DMS 273 treated with DMSO at 0.1 percent for 48 hours (cell line): ENCODE measurements at regions not wholly inside any gene's neighbourhood (a gene's known extent, or its start where the extent isn't known, plus 50 kb on each side); places are given as distances from the start of the nearest gene placed in this dataset.
A peak's percentile ranks its signal among the peaks of the same experiment; 100 is the strongest.

Experiments
- DNase-seq: peaks from one replicate; lab custom pipeline; 2025; lab: John Stamatoyannopoulos, UW

DNA sequence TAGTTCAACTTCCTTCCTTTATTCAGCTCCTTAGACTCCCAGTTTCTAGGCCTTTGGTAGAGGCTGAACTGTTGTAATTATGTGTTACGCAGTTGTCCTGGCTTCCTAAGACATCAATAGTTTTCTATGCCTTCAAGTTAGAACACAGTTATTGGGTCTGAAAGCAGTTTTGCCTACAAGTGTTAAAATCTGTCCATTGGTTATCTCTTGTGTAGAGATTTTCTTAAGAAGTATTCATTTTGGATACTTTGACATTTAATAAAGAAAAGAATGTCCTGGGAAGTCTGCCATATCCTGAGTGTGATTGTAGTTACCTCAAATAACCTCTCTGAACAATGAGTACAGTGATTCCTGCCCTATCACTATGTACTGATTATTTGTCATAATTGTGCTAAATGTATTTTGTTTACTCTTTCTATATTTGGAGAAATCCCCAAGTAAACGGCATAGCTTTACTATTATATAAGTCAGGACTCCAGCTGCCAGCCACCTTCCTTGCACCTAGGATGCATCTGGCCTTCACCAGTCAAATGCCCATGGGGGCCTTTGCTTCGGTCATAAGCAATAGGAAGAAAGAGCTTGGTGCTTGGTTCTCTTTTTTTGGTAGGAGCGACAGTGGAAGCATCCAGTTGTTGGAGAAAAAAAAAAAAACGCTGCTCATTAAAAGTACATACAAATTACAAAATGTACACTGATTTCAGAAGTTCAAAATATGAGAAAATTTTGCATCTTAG is 449.5 kb upstream of the PKDCC start:
- DNase-seq = no peak

DNA sequence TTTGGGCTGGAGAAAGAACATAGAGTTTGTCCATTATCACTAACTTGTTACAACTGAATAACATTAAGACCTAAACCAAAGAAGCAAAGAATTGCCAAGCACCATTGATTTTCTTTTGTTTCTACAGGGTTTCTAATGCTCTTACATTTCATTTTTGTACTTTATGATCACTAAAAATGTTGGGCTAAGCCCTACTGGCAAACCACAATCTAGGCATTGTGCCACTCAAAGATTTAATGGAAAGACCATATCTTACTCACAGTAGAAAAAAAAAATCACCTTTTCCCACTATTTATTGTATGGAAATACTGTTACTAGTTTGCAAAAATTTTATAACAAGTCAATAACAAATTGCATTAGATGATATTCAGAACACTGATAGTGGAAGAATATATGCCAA is 447.4 kb upstream of the PKDCC start:
- DNase-seq = no peak

DNA sequence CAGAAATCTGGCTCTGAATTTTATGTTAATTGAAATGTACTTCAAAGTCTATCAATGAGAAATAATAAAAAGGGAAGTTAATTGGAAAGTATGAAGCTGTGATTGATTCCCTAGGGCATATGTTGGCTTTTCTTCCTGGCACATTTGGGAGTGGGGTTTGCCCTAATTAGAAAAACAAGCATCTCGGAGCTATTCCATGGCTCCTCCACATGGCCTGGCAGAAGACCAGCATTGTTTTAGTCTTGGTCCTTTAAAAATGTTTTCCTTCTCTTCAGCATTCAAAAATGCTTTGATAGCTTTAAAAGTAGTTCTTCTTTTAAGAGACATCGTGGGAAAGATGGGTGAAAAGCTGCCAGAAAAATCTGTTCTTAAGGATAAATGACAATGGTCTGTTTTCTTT is 445.5 kb upstream of the PKDCC start:
- no peak for DNase-seq

DNA sequence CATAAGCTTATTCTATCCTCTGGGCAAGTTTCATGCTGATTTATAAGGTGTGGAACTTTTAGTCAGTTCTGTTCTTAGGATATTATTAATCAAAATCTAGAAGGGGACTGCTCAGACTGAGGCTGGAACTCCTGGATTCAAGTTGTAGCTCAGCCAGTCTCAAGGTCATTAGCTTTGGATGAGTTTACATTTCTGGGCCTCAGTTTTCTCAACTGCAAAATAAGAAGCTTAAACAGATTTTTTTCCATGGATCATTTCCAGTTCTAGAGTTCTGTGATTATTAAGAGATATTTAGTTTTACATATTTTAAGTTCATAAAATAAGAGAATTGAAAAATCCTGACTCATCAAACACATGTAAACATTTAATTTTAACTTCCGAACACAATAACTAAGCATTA is 442.5 kb upstream of the PKDCC start:
- DNase-seq = no peak

DNA sequence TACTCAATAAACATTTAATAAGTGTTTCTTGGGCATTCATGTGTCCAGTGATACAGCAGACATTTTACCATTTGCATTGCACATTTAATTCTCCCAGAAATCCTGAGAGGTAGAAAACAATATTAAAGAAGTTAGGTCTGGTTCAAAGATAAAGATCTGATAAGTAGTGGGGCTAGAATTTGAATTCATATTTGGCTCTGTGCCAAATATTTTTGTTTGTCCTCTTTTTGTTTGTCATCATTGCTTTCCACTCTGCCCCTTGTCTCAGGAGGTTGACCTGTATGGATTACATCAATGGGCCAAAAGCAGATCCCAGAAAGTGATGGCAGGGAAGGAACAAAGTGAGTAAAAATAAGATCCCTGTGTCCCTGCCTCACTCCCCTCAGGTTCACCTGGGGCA is 441.9 kb upstream of the PKDCC start:
- DNase-seq = no peak

DNA sequence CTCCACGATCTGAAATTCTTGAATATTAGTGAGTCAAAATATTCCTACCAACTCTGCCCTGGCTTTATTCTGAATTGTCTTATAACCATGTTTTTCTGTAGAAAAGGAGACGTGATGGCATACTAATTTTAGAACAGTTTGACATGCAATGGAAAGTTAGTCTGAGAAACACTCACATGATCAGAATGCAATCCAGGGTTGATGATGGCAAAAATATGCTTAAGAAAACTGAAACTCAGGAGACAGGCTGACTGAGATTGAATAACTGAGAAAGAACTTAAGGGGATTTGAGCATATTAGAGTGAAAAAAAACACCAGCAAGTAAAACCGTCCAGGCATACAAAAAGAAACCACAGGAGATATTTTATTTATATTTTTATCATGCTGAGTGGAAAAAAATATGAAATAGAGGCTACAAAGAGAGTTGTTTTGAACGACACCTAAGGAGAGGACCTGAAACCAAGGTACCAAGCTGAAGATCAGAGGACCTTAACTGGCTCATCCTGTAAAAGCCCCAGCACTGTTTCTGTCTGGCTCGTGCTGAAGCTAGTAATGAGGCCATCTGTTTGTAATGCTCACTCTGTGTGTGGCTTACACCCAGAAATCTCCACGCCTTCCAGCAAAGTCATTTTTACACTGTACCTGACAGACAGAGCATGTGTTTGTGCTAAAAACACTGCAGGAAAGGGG is 437.2 kb upstream of the PKDCC start:
- DNase-seq = no peak

DNA sequence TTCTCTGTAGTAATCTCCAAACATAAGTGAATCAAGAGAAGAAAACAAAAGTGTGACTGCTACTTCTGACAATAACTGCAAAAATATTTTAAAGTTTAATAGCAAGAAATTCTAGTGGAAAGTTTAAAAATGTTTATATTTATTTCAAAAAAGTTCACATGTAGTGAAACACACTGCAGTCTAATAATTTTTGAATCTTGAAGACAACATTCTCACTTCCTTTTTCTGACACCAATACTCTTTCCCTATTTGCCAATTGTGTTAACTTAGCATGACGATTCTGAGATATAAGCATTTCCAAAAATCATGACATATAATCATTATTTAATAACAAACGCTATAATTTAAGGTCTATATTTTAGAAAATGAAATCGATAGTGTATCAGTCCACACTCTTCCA is 429.1 kb upstream of the PKDCC start:
- no peak for DNase-seq

DNA sequence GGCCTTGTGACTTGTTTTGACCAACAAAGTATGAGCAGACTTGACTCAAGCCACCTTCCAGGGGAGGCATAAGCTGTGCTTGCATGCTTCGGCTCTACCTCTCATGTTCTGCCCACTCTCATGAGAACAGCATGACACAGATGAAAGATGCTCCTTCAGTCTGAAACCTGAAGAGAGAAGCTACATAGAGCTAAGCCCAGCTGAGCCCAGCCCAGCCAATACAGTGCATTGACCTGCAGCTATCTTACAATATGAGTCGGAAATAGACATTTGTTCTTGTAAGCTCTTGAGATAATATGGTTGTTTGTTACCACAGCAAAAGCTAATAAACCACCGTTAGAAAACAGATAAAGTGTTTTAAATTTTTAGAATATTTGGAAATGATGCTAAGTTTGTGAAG is 426.7 kb upstream of the PKDCC start:
- no peak for DNase-seq

DNA sequence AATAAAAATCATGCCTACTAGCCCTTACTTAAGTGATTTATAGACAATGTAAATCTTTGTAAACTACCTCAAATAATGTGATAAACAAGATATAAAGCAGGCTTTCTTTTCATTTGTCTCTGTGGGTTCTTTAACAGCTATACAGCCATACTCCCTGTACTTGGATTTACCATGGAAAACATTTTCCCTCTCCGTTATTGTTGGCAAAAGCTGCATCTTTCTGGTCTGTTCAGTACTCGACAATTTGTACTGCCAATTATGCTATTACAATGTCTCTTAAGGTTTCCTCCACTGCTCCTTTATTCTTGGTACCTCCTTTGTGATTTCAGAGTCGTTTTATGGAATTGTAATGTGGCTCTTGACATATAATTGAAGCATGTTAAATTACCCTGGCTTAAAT is 426.3 kb upstream of the PKDCC start:
- DNase-seq = no peak

DNA sequence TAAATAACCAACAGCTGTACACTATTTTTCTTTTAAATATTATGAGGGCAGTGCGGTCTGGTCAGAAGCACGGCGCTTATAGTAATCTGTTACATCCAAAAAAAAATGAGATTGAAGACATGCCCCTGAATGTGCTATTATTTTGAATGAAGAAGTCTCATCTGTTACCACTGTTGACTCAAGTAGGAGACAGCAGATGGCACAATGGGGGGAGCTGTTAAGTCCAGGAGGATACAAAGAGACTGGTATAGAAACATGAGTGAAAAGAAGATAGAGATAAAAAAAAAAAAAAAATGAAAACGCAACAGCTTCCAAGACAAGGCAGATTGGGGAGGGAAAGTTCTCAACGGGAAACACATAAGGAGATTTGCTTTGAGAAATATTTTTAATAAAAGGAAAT is 425.5 kb upstream of the PKDCC start:
- peak; percentile 24 for DNase-seq

DNA sequence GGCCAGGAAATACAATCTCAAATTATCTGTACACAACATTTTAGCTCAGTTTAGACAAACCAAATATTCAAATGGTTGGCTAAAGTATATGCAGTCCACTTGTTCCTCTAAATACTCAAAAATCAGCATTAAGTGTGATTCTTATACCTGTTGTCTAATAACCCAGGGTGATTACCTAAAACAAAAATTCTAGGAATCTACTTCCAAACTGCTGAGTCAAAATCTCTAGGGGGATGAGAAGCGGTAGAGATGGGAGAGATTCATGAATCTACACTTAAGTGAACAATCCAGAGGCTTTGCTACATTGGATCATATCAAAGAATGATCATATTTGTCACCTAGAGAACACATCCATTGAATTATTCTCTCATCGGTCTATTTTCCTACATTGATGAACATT is 420.9 kb upstream of the PKDCC start:
- no peak for DNase-seq

DNA sequence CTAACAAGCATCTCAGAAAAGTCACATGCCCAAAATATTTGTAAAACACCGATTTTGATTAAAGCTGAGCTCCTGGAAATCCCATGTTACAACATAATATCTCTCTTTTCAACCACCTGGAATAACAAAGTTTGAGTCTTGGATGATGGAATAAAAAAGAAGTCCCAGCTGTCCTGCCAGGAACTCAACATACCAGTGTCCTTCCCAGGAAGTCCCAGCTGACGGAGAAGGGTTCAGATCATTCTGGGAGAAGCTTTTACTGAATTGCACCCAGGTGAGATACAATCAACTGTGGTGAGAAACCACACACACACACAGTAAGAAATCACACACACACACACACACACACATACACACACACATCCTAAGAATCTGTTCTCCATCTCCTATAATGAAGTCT is 413.1 kb upstream of the PKDCC start:
- no peak for DNase-seq

DNA sequence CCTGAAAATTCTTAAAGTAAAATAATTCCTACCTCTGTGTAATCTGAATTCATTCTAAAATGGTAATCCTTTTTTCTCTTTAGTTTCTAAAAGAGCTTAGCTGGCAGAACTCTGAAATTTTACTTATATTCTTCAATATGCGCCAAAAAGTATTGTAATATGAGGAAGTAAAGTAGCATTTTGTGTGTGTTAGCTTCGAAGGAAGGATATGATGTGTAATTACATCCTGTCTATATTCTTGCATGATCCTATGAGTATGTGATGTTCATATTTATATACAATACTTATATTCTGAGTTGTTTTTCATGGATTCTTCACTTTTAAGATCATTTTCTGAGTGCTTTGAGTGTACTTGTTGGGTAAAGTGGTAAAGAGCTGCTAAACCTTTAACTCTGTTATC is 402.9 kb upstream of the PKDCC start:
- DNase-seq = no peak

DNA sequence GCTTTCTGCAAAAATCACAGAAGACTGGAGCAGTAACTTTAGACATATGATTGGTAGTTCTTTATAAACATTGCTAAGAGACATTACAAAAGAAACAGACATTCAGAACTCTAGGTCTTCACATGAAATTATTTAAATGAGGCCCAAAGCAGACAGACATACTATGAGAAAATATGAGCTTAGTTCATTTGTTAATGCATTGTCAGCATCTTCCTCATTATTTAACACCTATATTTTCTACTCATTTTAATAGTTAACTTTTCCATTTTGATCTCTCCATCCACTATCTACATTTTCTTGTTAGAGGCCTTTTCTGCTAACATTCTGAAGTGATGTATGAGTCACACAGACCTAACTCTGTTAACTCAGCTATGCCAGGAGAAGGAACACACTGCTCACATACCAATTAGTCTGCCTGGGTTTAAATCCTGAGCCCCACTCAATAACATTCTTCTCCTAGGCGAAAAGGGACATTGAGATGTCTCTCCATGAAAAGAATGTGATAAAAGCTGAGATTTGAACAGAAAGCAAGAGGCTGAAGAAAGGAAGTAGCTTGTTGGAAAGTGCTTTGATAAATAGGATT is 400.3 kb upstream of the PKDCC start:
- DNase-seq = no peak

DNA sequence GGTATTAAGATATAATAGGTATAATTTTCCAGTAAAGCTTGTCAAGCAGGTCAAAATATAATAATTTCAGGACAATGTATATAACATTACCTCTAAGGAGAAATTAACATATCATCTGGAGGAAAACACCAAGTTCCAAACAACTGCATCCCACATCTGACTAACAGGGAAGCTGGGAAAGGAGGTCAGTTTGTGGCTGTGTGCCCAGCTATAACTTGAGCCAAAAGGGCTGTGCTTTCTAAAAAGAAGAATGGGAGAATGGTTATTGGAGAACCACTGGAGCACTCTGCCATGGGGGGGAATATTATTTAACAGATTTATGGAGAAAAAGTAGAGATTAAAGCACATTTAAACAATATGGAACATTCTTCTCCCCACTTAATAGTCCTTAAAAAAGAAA is 390.6 kb upstream of the PKDCC start:
- no peak for DNase-seq

DNA sequence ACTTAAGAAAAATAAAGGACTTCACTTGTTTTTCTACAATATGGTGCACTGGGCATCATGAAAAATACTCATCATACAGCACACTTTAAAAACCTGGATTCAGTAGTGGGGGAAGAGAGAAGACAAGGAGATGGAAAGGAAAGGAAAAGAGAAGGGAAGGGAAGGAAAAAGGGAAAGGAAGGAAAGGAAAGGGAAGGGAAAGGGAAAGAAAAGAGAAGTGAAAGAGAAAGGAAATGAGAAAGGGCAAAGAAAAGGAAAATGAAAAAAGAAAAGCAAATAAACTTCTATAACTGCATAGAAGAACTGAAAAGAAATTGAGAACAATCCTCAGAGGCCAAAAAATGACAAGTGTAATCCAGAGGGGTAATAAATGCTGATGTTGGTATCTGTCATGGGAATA is 388.1 kb upstream of the PKDCC start:
- DNase-seq = no peak

DNA sequence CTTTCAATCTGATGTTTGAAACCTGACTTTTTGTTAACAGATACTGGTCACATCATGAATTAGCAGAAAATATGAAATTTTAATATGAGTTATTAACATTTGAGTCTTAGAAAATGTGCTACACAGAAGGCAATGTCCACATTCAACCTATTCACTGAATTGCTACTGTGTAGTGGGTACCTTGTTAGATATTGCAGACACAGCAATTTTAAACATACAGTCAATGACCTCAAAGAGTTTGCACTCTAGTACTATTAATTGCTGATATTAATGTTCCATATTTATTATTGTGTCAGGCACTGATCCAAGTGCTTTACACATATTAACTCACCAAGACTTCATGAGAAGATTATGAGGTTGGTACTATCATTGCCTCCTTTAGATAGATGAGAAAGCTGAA is 385.4 kb upstream of the PKDCC start:
- DNase-seq = no peak

DNA sequence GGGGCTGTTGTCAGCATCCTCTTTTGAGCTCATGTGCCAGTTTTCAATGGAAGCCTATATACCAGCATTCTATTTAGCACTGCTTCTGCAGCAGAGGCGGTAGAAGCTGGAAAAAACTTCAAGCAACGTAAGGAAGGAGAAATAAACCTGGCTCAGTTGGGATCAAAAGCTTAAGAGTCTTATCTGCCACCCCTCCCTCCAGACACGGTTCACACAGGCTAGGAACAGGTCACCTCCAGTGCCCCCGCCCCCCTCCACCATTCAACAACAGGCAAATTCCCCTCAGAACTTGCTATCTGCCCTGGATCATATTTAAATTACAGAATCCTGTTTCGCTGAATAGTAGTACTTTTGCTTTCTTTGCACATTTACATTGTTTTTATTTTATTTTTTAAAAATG is 384.8 kb upstream of the PKDCC start:
- DNase-seq = no peak

DNA sequence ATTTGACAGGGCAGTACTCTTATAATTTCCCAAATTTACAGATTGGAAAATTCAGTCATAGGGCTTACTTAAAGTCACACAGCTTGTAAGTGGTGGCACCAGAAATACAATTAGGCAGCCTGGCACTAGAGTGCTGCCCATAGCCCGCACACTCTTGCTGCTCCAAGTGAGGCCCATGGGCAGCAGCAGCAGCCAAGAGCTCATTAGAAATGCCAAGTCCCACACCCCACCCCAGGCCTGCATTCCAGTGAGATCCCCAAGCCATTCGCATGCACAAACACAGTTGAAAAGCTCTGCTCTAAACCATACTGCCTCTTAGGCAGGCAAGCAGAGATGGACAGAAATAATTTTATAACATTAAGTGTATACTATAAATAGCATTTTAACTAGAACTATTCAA is 379.3 kb upstream of the PKDCC start:
- no peak for DNase-seq

DNA sequence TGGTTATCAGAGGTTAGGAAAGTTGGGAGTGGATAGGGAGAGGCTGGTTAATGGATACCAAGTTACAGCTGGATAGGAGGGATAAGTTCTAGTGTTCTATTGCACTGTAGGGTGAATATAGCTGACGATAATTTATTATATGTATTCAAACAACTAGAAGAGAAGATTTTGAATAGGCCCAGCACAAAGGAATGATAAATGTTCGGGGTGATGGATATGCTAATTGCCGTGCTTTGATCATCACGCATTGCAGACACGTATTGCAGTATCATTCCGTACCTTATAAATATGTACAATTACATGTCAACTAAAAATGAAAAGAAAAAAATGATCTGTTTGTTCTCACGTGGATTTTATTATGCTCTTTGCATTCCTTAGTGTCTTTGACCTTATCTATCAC is 369.2 kb upstream of the PKDCC start:
- no peak for DNase-seq

DNA sequence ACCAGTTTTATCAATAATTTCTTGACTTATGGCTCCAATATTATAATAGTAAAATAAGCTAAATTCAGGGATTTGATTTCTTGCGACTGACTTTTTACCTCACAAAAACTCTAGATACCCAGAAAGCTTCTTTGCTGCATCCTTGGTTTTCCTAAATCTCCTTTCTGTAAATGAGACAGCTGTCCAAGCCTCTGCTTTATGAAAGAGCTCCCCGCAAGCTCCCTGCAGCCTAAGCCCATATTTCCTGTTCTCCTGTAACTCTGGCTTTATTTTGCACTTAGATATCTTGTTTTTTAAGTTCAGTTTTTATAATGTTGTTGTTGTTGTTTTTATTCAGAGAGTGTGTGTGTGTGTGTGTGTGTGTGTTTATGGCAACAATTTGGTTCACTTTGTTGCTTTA is 361.7 kb upstream of the PKDCC start:
- DNase-seq = no peak

DNA sequence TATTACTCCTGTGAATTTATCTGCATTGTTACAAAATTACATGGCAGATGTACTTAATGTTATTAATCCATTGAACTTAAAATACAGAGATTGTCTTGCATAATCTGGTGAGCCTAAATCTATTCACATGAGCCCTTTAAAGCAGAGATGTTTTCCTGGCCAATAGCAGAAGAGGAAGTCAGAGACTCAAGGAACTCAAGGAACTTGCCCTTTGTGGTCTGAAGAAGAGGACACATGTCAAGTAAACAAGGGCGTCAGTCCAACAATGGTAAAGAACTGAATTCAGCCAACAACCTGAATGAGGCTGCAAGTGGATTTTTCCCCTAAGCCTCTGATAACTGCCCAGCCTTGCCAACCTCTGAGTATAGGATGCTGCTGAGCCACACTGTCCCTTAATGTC is 356.3 kb upstream of the PKDCC start:
- no peak for DNase-seq

DNA sequence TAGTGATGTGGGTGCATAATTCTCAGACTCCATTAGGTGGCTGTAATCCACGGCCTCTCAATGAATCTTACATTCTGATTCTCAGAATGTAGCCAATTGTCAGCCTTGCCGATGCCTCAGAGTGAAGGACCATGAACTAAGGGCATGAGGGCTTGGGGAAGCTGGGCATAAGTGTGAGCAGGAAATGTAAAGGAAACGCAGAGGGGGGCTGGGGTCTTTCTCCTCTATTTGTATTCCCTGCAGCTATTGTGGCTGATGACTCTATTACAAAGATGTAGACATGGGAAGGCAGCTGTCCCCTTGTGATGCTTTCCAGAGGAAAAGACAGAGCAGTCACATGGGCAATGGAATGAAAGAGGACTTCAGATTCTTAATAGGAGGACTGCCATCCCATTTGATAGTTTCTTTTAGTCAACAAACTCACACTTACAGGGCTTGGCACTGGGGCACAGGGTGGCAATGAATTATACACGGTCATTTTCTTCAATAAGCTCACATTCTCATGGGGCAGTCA is 353.2 kb upstream of the PKDCC start:
- no peak for DNase-seq
